HL-60 (cell line): ENCODE measurements at regions not wholly inside any gene's neighbourhood (a gene's known extent, or its start where the extent isn't known, plus 50 kb on each side); places are given as distances from the start of the nearest gene placed in this dataset.
"Not testable (repeated sequence)": the region's sequence is repeated elsewhere in the genome, so short reads cannot be mapped to it uniquely, and the experiment has no call there.

Source experiments
- DNase-seq, 2 experiments: peaks; one replicate each; pipeline ENCODE4 v3.0.0-alpha.2; 2010 to 2020; ENCODE audit warnings: low read depth in 1 of 2, low spot score in 1 of 2
- H3K27ac ChIP-seq: fragments of 250-450 bp; sonication (Bioruptor Pico); replicated peaks from 2 replicates; pipeline ENCODE4 v1.5.1; 2020; ENCODE audit warnings: mild to moderate bottlenecking, moderate library complexity
- H3K27me3 ChIP-seq: fragments of 250-450 bp; sonication (Bioruptor Pico); 2 replicates; pipeline ENCODE4 v1.5.1; 2021; ENCODE audit warnings: mild to moderate bottlenecking, moderate library complexity; ENCODE audit not compliant: insufficient read depth, poor library complexity, severe bottlenecking
- H3K4me3 ChIP-seq: replicated peaks from 2 replicates; pipeline ENCODE4 v1.5.1; 2011; ENCODE audit warnings: mild to moderate bottlenecking, control low read depth, low read length; ENCODE audit not compliant: insufficient read depth
- GABPA ChIP-seq: IDR thresholded peaks from 2 replicates; pipeline ENCODE4 v1.6.1; 2012; ENCODE audit warnings: low read depth
- POLR2AphosphoS5 ChIP-seq: IDR thresholded peaks from 2 replicates; pipeline ENCODE4 v1.6.1; 2012; ENCODE audit warnings: low read depth
- SPI1 ChIP-seq: IDR thresholded peaks from 2 replicates; pipeline ENCODE4 v1.6.1; 2012; ENCODE audit warnings: low read depth, mild to moderate bottlenecking, borderline replicate concordance
- TF ChIP-seq, protein P1 (sequence below): IDR thresholded peaks from one replicate; pipeline ENCODE4 v1.5.1; 2011; ENCODE audit warnings: low read length, control low read depth, inconsistent platforms; ENCODE audit not compliant: insufficient read depth
- TF ChIP-seq, protein P2 (sequence below): IDR thresholded peaks from 2 replicates; pipeline ENCODE4 v1.6.1; 2012; ENCODE audit warnings: low read depth; ENCODE audit not compliant: insufficient replicate concordance

DNA sequence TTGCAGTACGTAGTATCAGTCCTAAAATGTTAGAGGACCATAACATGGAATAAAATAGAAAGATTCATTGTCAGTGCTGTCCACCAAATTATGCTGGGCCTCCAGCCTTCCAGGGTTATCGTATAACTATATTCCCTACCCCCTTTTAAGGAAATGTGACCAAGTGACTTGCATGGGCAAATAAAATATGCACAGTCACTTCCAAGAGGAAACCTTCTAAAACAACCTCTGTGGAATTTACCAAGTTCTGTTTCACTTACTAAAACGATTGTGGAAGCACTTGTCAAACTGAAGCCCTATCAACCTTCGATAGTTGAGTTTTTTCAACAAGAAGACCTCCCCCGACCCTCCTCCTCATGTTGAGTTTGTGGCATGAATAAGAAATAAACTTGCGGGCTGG is 345.4 kb upstream of the C16orf82 start:
- no peak overlapping the region for H3K27ac ChIP-seq
- no peak for TF ChIP-seq SPI1
- no peak for TF ChIP-seq POLR2AphosphoS5
- TF ChIP-seq, protein P1, sequence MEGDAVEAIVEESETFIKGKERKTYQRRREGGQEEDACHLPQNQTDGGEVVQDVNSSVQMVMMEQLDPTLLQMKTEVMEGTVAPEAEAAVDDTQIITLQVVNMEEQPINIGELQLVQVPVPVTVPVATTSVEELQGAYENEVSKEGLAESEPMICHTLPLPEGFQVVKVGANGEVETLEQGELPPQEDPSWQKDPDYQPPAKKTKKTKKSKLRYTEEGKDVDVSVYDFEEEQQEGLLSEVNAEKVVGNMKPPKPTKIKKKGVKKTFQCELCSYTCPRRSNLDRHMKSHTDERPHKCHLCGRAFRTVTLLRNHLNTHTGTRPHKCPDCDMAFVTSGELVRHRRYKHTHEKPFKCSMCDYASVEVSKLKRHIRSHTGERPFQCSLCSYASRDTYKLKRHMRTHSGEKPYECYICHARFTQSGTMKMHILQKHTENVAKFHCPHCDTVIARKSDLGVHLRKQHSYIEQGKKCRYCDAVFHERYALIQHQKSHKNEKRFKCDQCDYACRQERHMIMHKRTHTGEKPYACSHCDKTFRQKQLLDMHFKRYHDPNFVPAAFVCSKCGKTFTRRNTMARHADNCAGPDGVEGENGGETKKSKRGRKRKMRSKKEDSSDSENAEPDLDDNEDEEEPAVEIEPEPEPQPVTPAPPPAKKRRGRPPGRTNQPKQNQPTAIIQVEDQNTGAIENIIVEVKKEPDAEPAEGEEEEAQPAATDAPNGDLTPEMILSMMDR, result no peak
- TF ChIP-seq, protein P2, sequence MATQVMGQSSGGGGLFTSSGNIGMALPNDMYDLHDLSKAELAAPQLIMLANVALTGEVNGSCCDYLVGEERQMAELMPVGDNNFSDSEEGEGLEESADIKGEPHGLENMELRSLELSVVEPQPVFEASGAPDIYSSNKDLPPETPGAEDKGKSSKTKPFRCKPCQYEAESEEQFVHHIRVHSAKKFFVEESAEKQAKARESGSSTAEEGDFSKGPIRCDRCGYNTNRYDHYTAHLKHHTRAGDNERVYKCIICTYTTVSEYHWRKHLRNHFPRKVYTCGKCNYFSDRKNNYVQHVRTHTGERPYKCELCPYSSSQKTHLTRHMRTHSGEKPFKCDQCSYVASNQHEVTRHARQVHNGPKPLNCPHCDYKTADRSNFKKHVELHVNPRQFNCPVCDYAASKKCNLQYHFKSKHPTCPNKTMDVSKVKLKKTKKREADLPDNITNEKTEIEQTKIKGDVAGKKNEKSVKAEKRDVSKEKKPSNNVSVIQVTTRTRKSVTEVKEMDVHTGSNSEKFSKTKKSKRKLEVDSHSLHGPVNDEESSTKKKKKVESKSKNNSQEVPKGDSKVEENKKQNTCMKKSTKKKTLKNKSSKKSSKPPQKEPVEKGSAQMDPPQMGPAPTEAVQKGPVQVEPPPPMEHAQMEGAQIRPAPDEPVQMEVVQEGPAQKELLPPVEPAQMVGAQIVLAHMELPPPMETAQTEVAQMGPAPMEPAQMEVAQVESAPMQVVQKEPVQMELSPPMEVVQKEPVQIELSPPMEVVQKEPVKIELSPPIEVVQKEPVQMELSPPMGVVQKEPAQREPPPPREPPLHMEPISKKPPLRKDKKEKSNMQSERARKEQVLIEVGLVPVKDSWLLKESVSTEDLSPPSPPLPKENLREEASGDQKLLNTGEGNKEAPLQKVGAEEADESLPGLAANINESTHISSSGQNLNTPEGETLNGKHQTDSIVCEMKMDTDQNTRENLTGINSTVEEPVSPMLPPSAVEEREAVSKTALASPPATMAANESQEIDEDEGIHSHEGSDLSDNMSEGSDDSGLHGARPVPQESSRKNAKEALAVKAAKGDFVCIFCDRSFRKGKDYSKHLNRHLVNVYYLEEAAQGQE, result no peak
- no peak for TF ChIP-seq GABPA
- H3K27me3 ChIP-seq, result no peaks in the 10 kb centered on the region
- no peak overlapping the region for H3K4me3 ChIP-seq
- DNase-seq, result no peak

DNA sequence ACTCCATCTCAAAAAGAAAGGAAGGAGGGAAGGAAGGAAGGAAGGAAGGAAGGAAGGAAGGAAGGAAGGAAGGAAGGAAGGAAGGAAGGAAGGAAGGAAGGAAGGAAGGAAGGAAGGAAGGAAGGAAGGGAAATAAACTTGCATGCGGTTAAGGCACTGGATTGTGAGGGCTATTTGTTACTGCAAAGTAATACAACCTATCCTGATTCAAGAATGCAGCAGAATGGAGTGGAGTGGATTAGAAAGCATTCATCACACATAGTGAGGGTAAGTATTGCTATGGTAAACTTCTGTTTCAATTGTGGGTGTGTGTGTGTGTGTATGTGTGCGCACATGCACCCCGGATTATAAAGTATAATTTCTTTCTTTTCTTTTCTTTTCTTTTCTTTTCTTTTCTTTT is 344.8 kb upstream of the C16orf82 start:
- DNase-seq, H3K27me3 ChIP-seq, H3K27ac ChIP-seq, H3K4me3 ChIP-seq: not testable (repeated sequence)

DNA sequence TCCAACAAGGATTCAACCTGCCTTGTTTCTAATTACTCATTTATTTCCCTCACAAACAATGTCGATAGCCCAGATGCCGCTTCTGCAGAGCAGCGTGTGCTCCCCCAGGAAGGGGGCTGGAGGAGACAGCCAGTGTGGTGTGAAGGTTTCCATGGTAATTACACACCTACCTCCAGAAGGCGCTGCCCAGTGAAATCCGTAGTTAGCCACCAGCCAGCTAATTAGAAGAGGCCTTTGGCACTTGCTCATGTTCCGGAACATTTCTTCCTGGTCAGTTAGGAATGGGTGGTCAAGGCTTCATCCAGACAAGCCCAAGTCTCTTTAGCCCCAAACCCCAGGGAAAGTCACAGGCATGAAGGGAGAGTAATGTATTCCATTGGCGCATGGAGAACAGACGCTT is 342.5 kb upstream of the C16orf82 start:
- Histone ChIP-seq H3K27me3 (no peaks in the 10 kb centered on the region), H3K4me3 (no peak overlapping the region), H3K27ac (no peak overlapping the region)
- no peak for DNase-seq
- TF ChIP-seq SPI1 (no peak), POLR2AphosphoS5 (no peak), GABPA (no peak)
- TF ChIP-seq, protein P2, result no peak
- TF ChIP-seq, protein P1, result no peak

DNA sequence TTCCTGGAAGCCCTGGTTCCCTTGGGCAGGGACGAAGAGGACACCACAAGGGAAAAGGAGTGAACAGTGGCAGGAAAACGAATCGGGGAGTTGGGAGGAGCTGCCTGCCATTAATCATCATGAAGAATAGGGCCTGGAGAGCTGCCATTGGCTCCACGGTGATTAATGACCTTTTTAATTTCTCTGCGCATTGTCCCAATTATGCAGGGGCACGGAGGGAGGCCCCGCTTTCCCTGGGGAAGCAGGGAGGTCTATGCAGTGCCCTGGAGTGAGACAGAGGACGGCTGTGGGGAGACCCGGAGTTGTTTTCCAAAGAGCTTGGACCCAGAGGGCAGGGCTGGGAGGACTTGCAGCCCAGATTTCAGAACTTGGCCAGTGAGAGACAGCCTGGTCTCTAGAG is 338.9 kb upstream of the C16orf82 start:
- TF ChIP-seq GABPA (no peak), POLR2AphosphoS5 (no peak), SPI1 (no peak)
- TF ChIP-seq, protein P1, result no peak
- TF ChIP-seq, protein P2, result no peak
- no peaks in the 10 kb centered on the region for H3K27me3 ChIP-seq
- DNase-seq, result no peak

More for the DNA sequence above, 338.9 kb upstream of the C16orf82 start:
- H3K4me3 ChIP-seq, result no peak overlapping the region
- no peak overlapping the region for H3K27ac ChIP-seq
